ENCODE measurements at regions not wholly inside any gene's neighbourhood (a gene's known extent, or its start where the extent isn't known, plus 50 kb on each side); places are given as distances from the start of the nearest gene placed in this dataset.

DNA sequence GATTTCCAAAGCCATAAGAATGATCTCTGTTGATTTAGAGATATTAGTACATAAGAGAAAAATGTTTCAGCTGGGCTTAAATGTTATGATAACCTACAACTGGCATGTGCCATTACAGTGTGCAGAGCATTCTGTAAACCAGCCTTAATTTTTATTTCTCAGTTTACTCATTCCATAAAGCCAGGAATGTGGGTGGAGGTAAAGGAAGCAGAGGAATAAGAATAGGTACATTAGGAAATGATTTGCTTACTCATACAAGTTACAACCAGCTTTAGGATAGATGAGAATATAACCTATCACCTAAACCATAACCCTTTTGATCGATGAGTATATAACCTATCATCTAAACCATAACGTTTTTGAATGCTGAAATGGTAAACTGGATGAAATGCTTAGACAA lies 1394.7 kb upstream of the ACVR2A start:
- H3K9me3 ChIP-seq, result no peaks in the 10 kb centered on the region
- no peak for DNase-seq
- TF ChIP-seq, protein P1, sequence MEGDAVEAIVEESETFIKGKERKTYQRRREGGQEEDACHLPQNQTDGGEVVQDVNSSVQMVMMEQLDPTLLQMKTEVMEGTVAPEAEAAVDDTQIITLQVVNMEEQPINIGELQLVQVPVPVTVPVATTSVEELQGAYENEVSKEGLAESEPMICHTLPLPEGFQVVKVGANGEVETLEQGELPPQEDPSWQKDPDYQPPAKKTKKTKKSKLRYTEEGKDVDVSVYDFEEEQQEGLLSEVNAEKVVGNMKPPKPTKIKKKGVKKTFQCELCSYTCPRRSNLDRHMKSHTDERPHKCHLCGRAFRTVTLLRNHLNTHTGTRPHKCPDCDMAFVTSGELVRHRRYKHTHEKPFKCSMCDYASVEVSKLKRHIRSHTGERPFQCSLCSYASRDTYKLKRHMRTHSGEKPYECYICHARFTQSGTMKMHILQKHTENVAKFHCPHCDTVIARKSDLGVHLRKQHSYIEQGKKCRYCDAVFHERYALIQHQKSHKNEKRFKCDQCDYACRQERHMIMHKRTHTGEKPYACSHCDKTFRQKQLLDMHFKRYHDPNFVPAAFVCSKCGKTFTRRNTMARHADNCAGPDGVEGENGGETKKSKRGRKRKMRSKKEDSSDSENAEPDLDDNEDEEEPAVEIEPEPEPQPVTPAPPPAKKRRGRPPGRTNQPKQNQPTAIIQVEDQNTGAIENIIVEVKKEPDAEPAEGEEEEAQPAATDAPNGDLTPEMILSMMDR (IDR thresholded peaks at IDR 0.05), result no peak
- no peak for ATAC-seq
- no peaks in the 10 kb centered on the region for H3K4me1 ChIP-seq (ENCODE audit: low read depth)
- intact Hi-C loops (cut with DNase I, micrococcal nuclease), result no loop called here
- no peaks in the 10 kb centered on the region for H3K36me3 ChIP-seq (ENCODE audit: low read depth)
- H3K4me3 ChIP-seq, result no peak overlapping the region

DNA sequence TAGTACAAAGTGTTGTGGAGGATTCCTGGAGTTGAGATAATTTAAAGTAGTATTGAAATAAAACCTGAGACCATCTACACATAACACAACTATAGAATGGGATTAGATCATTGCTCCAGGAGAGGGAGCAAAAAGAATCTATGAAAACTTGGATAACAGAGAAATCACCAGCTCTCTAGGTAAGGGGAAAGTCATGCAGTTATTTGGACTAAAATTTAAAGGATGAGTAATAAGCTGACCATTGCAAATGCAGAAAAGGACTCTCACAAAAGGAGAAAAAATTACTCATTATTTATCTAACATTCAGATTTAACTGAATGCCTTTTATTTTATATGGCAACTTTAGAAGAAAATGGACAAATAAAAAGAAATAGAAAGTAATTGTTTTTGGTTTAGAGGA lies 1399.8 kb upstream of the ACVR2A start:
- ATAC-seq (no peak), DNase-seq (no peak)
- no peak overlapping the region for H3K4me3 ChIP-seq
- H3K36me3 ChIP-seq (ENCODE audit: low read depth), result no peaks in the 10 kb centered on the region
- no peaks in the 10 kb centered on the region for H3K9me3 ChIP-seq
- TF ChIP-seq, protein P1 (IDR thresholded peaks at IDR 0.05), result no peak
- intact Hi-C loops (cut with DNase I, micrococcal nuclease), result no loop called here
- H3K4me1 ChIP-seq (ENCODE audit: low read depth), result no peaks in the 10 kb centered on the region

DNA sequence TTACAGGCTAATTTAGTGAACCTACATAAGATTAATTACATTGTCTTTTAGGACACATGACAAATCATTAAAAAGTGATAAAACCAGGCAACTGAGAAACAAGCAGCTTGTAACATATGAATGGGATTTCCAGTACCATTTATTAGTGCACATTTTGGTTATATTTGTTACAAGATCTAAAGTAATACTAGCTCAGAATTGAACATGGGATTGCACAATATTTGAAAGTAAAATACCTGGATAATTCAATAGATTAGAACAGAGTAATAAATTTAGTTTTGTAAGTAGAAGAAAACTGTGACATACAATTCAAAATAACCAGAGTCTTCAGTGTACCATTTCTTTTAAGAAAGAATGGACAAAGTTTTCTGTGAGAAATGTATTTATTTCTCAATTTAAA lies 1400.7 kb upstream of the ACVR2A start:
- TF ChIP-seq, protein P1 (IDR thresholded peaks at IDR 0.05), result no peak
- ATAC-seq, result no peak
- intact Hi-C loops (cut with DNase I, micrococcal nuclease), result no loop called here
- no peak for DNase-seq
- no peak overlapping the region for H3K4me3 ChIP-seq
- H3K9me3 ChIP-seq, result no peaks in the 10 kb centered on the region
- H3K36me3 ChIP-seq (ENCODE audit: low read depth), result no peaks in the 10 kb centered on the region
- H3K4me1 ChIP-seq (ENCODE audit: low read depth), result no peaks in the 10 kb centered on the region

DNA sequence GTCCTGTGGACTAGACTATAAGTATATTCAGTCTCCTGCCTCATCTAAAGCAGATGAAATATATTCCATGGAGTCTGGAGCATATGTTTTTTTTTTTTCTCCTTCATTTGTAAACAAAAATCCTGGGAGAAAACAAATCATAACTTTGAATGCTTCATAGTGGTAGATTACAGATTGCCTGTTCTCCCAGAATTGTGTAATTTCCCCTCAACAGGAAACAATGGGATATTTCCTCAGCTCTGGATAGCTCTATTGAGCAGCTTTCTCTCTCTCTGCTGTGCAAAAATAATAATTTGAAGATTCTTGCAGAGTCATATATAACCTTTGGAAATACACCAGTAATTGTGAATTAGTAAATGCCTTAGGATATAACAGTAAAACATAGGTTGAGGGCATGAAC lies 1406.6 kb upstream of the ACVR2A start:
- TF ChIP-seq, protein P1 (IDR thresholded peaks at IDR 0.05), result no peak
- Histone ChIP-seq H3K4me1 (ENCODE audit: low read depth) (no peaks in the 10 kb centered on the region), H3K9me3 (no peaks in the 10 kb centered on the region), H3K4me3 (no peak overlapping the region), H3K36me3 (ENCODE audit: low read depth) (no peaks in the 10 kb centered on the region)
- intact Hi-C loops (cut with DNase I, micrococcal nuclease), result no loop called here
- ATAC-seq (no peak), DNase-seq (no peak)

DNA sequence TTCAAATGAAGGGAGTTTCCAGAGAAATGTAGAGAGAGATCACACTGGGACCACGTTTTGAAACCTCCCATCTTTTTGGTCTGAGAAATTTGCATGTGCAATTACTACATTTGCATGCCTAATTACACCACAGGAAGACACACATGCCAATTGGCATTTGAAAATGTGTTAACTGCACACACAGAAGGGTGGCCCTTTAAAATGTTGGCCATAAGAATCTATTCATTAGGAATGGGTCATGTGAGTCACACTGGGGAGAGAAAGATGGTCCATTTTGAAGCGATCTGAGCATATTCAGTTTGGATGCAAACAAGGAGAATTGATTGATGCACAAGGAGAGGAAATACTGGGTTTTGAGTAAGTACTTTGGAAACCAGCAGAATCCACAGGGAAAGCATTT lies 1407.1 kb upstream of the ACVR2A start:
- no peak for DNase-seq
- intact Hi-C loops (cut with DNase I, micrococcal nuclease), result no loop called here
- TF ChIP-seq, protein P1 (IDR thresholded peaks at IDR 0.05), result no peak
- ATAC-seq, result no peak
- Histone ChIP-seq H3K9me3 (no peaks in the 10 kb centered on the region), H3K36me3 (ENCODE audit: low read depth) (no peaks in the 10 kb centered on the region), H3K4me1 (ENCODE audit: low read depth) (no peaks in the 10 kb centered on the region), H3K4me3 (no peak overlapping the region)

Data from mucosa of descending colon (tissue), 3 donors.